ENCODE measurements at regions not wholly inside any gene's neighbourhood (a gene's known extent, or its start where the extent isn't known, plus 50 kb on each side); places are given as distances from the start of the nearest gene placed in this dataset.

DNA sequence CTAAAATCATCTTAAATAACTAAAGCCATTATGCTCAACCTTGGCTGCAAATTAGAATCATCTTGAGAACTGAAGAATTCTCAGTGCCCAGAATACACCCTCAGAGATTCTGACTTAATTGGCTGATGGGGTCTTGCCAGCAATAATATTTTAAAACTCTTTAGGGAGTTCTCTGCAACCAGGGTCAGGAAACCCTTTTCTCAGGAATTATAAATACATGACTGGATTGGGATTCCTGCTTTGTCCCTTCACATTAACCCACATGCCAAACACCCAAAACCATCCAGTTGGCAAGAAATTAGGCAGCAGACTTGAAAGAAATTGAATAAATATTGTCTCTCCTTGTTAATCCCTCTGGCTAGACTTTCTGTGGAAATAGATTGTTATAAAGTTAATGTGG, 482.3 kb upstream of the NECTIN3 start:
- TF ChIP-seq, protein P1, sequence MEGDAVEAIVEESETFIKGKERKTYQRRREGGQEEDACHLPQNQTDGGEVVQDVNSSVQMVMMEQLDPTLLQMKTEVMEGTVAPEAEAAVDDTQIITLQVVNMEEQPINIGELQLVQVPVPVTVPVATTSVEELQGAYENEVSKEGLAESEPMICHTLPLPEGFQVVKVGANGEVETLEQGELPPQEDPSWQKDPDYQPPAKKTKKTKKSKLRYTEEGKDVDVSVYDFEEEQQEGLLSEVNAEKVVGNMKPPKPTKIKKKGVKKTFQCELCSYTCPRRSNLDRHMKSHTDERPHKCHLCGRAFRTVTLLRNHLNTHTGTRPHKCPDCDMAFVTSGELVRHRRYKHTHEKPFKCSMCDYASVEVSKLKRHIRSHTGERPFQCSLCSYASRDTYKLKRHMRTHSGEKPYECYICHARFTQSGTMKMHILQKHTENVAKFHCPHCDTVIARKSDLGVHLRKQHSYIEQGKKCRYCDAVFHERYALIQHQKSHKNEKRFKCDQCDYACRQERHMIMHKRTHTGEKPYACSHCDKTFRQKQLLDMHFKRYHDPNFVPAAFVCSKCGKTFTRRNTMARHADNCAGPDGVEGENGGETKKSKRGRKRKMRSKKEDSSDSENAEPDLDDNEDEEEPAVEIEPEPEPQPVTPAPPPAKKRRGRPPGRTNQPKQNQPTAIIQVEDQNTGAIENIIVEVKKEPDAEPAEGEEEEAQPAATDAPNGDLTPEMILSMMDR (conservative IDR thresholded peaks at IDR 0.05; ENCODE audit: low read length): no peak
- no peak for TF ChIP-seq EZH2phosphoT487 (IDR thresholded peaks at IDR 0.05; ENCODE audit: borderline replicate concordance, low read depth, low read length)
